CD4-positive, alpha-beta T cell (primary cell): ENCODE measurements at regions not wholly inside any gene's neighbourhood (a gene's known extent, or its start where the extent isn't known, plus 50 kb on each side); places are given as distances from the start of the nearest gene placed in this dataset.

Experiments
- ATAC-seq: fragments of 200-7000 bp; cut with Tn5 transposase; one replicate; pipeline ENCODE4 v1.10.0; 2022; ENCODE audit warnings: mild to moderate bottlenecking; ENCODE audit not compliant: poor library complexity
- CTCF ChIA-PET: fragments of 350-600 bp; sonication (Branson Sonifier 250); formaldehyde crosslinking; loops from one replicate; lab custom pipeline; 2021; ENCODE audit warnings: antibody characterized with exemption, inconsistent platforms; lab: Charles Lee
- POLR2A ChIA-PET: fragments of 350-600 bp; sonication (Branson Sonifier 250); formaldehyde crosslinking; loops from one replicate; lab custom pipeline; 2021; ENCODE audit warnings: antibody characterized with exemption, inconsistent platforms; lab: Charles Lee
- DNase-seq, 14 experiments: peaks; one replicate each; pipeline ENCODE4 v3.0.0-alpha.2; 2013 to 2020; ENCODE audit warnings: mixed read lengths in 2 of 14
- H3K27ac ChIP-seq, 2 donors: one replicate each; pipeline versions ENCODE4 v1.5.1 to v1.7.0; 2013; ENCODE audit warnings: low read length in 2 of 2, low read depth in 1 of 2, mild to moderate bottlenecking in 1 of 2
- H3K27me3 ChIP-seq, 2 experiments: 1 replicate in 1 of 2; 2 replicates in 1 of 2; pipeline versions ENCODE4 v1.6.1 to v1.7.0; 2013; ENCODE audit warnings: low read length in 2 of 2, control low read depth in 1 of 2, mild to moderate bottlenecking in 1 of 2, moderate library complexity in 1 of 2; ENCODE audit not compliant: insufficient read depth in 2 of 2, control insufficient read depth in 1 of 2
- H3K36me3 ChIP-seq: one replicate; pipeline ENCODE4 v1.6.1; 2013; ENCODE audit warnings: low read length, control low read depth; ENCODE audit not compliant: insufficient read depth
- H3K4me1 ChIP-seq: one replicate; pipeline ENCODE4 v1.6.1; 2013; ENCODE audit warnings: low read length, control low read depth; ENCODE audit not compliant: insufficient read depth
- H3K4me3 ChIP-seq: one replicate; pipeline ENCODE4 v1.5.1; 2013; ENCODE audit warnings: mild to moderate bottlenecking, low read length, moderate library complexity
- H3K9me3 ChIP-seq, 2 experiments: 1 replicate in 1 of 2; 2 replicates in 1 of 2; pipeline versions ENCODE4 v1.6.1 to v1.7.0; 2013; ENCODE audit warnings: low read length in 2 of 2, mild to moderate bottlenecking in 2 of 2, control low read depth in 1 of 2, moderate library complexity in 1 of 2; ENCODE audit not compliant: control insufficient read depth in 1 of 2, insufficient read depth in 1 of 2
- H3K27ac Mint-ChIP-seq: one replicate; pipeline ENCODE4 v1.8.0; 2020; ENCODE audit warnings: mixed read lengths
- H3K27me3 Mint-ChIP-seq: one replicate; pipeline ENCODE4 v1.8.0; 2021; ENCODE audit warnings: mixed read lengths
- H3K36me3 Mint-ChIP-seq: one replicate; pipeline ENCODE4 v1.8.0; 2021; ENCODE audit warnings: low read depth, mixed read lengths
- H3K4me1 Mint-ChIP-seq: one replicate; pipeline ENCODE4 v1.8.0; 2021; ENCODE audit warnings: low read depth, mixed read lengths
- H3K4me3 Mint-ChIP-seq: one replicate; pipeline ENCODE4 v1.8.0; 2020; ENCODE audit warnings: mild to moderate bottlenecking, mixed read lengths
- H3K9me3 Mint-ChIP-seq: one replicate; pipeline ENCODE4 v1.8.0; 2020; ENCODE audit warnings: mixed read lengths
- intact Hi-C, 2 experiments: fragments of 100-400 bp; cut with DNase I in 1 of 2; cut with micrococcal nuclease in 1 of 2; formaldehyde crosslinking; loops; one replicate each; pipeline versions ENCODE4 v1.15.1 to v1.9.0; 2023 to 2025; cut with DNase I, micrococcal nuclease
- TF ChIP-seq, protein P1 (sequence below): fragments of 200-600 bp; IDR thresholded peaks from one replicate; pipeline ENCODE4 v1.8.0; 2022; ENCODE audit warnings: antibody characterized with exemption, mild to moderate bottlenecking

DNA sequence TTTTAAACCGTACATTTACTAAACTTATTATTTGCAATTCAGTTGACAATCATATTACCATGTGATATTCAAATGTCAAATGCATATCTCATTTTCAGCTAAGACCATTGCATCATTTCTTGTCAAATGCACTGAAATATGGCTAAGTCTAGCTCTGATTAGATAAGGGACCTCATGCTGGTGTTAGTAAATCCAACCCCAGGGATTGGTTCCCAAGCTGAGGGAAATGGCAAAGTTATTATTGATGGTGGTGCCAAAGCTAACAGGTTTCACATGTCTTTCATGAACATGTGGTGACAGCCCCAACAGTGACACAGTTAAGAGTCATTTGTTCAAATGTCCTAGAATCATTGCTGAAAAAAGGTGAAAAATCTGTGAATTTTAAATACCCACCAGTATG lies 641.1 kb downstream of the MECOM start:
- POLR2A ChIA-PET, result no interaction called here
- Mint-ChIP-seq H3K4me1 (no peaks in the 10 kb centered on the region), H3K27ac (no peak overlapping the region), H3K9me3 (no peaks in the 10 kb centered on the region), H3K27me3 (no peaks in the 10 kb centered on the region), H3K36me3 (no peaks in the 10 kb centered on the region), H3K4me3 (no peak overlapping the region)
- Histone ChIP-seq H3K4me1 (no peaks in the 10 kb centered on the region), H3K4me3 (no peak overlapping the region), H3K27me3 (no peaks in the 10 kb centered on the region), H3K36me3 (no peaks in the 10 kb centered on the region), H3K9me3 (no peaks in the 10 kb centered on the region), H3K27ac (no peak overlapping the region)
- CTCF ChIA-PET, result no interaction called here
- TF ChIP-seq, protein P1, sequence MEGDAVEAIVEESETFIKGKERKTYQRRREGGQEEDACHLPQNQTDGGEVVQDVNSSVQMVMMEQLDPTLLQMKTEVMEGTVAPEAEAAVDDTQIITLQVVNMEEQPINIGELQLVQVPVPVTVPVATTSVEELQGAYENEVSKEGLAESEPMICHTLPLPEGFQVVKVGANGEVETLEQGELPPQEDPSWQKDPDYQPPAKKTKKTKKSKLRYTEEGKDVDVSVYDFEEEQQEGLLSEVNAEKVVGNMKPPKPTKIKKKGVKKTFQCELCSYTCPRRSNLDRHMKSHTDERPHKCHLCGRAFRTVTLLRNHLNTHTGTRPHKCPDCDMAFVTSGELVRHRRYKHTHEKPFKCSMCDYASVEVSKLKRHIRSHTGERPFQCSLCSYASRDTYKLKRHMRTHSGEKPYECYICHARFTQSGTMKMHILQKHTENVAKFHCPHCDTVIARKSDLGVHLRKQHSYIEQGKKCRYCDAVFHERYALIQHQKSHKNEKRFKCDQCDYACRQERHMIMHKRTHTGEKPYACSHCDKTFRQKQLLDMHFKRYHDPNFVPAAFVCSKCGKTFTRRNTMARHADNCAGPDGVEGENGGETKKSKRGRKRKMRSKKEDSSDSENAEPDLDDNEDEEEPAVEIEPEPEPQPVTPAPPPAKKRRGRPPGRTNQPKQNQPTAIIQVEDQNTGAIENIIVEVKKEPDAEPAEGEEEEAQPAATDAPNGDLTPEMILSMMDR, result no peak
- DNase-seq (no peak), ATAC-seq (no peak)
- intact Hi-C loops, result no loop called here

DNA sequence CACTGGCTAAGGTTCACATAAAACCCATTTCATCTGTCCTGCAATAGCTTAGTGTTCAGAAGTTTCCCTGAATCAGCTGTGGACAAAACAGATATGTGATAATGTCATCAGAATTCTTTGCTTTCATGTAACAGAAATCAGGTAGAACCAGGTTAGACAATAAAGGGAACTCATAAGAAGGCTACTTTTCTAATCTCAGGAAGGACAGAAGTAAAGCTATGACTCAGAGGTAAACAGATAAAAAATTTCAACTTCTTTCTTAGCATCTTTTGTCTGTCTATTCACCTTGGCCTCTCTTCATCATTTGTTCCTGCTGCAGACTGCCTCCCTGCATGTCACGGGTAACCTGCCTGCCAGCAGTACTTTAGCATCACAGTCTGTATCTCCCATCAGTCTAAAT lies 643.1 kb downstream of the MECOM start:
- Histone ChIP-seq H3K36me3 (no peaks in the 10 kb centered on the region), H3K4me3 (no peak overlapping the region), H3K27me3 (no peaks in the 10 kb centered on the region), H3K27ac (no peak overlapping the region), H3K4me1 (no peaks in the 10 kb centered on the region), H3K9me3 (no peaks in the 10 kb centered on the region)
- H3K4me3 Mint-ChIP-seq, result no peak overlapping the region
- no peaks in the 10 kb centered on the region for H3K9me3 Mint-ChIP-seq
- H3K27ac Mint-ChIP-seq, result no peak overlapping the region
- H3K4me1 Mint-ChIP-seq, result no peaks in the 10 kb centered on the region
- POLR2A ChIA-PET, result no interaction called here
- ATAC-seq, result no peak
- no peaks in the 10 kb centered on the region for H3K36me3 Mint-ChIP-seq
- CTCF ChIA-PET, result no interaction called here
- no peak for DNase-seq
- no peaks in the 10 kb centered on the region for H3K27me3 Mint-ChIP-seq
- intact Hi-C loops, result no loop called here
- TF ChIP-seq, protein P1, result no peak

DNA sequence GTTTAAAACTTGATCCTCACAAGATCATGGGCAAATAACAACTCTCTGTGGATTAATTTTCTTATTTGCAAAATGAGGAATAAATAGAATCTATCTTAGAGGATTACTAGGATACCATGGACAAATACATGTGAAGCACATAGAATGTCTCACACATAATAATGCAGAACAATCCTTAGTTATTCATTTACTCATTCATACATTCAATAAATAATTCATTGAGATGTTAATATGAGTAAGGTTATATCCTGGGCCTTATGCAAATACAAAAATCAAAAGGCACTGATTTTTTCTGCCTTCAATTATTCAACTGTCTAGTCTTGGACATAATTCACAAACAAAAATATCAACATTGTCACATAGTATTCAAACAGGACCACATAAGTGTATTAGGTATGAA lies 654.1 kb downstream of the MECOM start:
- DNase-seq (no peak), ATAC-seq (no peak)
- Histone ChIP-seq H3K36me3 (no peaks in the 10 kb centered on the region), H3K27ac (no peak overlapping the region), H3K27me3 (no peaks in the 10 kb centered on the region), H3K4me1 (no peaks in the 10 kb centered on the region), H3K9me3 (no peaks in the 10 kb centered on the region), H3K4me3 (no peak overlapping the region)
- POLR2A ChIA-PET, result no interaction called here
- H3K27ac Mint-ChIP-seq, result no peak overlapping the region
- H3K9me3 Mint-ChIP-seq, result no peaks in the 10 kb centered on the region
- no peaks in the 10 kb centered on the region for H3K36me3 Mint-ChIP-seq
- CTCF ChIA-PET, result no interaction called here
- H3K4me1 Mint-ChIP-seq, result no peaks in the 10 kb centered on the region
- intact Hi-C loops, result no loop called here
- TF ChIP-seq, protein P1, result no peak
- no peak overlapping the region for H3K4me3 Mint-ChIP-seq
- no peaks in the 10 kb centered on the region for H3K27me3 Mint-ChIP-seq
